Endothelial cell of umbilical vein (primary cell): ENCODE measurements at regions not wholly inside any gene's neighbourhood (a gene's known extent, or its start where the extent isn't known, plus 50 kb on each side); places are given as distances from the start of the nearest gene placed in this dataset.

ENCODE experiments used
- BruUV-seq: library from RNA; stranded (reverse); fragments of 400-500 nt; replicated peaks from 2 replicates; lab custom pipeline; 2021; lab: Mats Ljungman, UMichigan
- CTCF ChIA-PET: fragments of 300-600, 350-600 bp; sonication (Branson Sonifier 250); formaldehyde crosslinking; loops from one replicate; lab custom pipeline; 2021; ENCODE audit warnings: antibody characterized with exemption, inconsistent platforms; lab: Charles Lee
- POLR2A ChIA-PET: fragments of 300-600, 350-600 bp; sonication (Branson Sonifier 250); formaldehyde crosslinking; loops from one replicate; lab custom pipeline; 2021; ENCODE audit warnings: antibody characterized with exemption, inconsistent platforms; lab: Charles Lee
- DNase-seq: peaks from one replicate; pipeline ENCODE4 v3.0.0-alpha.2; 2011; ENCODE audit warnings: low read depth, low spot score
- FAIRE-seq: peaks from 2 replicates; lab custom pipeline; 2011; peaks lifted over from hg19 to GRCh38; lab: Jason Lieb, UNC
- H2AFZ ChIP-seq: 2 replicates; pipeline ENCODE4 v1.6.0; 2012; ENCODE audit warnings: low read depth, low read length, control low read depth, inconsistent platforms
- H3K27ac ChIP-seq: 2 replicates; pipeline ENCODE4 v1.5.1; 2011; ENCODE audit warnings: low read depth, mild to moderate bottlenecking, control low read depth, low read length, moderate library complexity; ENCODE audit not compliant: insufficient read depth
- H3K27me3 ChIP-seq, 2 experiments: 2 replicates each; pipeline versions ENCODE4 v1.6.0 to v1.6.1; 2011; ENCODE audit warnings: low read length in 2 of 2, mixed read lengths in 1 of 2; ENCODE audit not compliant: control insufficient read depth in 2 of 2, insufficient read depth in 2 of 2
- H3K36me3 ChIP-seq, 2 experiments: 2 replicates in 1 of 2; 3 replicates in 1 of 2; pipeline ENCODE4 v1.5.1; 2011; ENCODE audit warnings: low read length in 2 of 2, mild to moderate bottlenecking in 1 of 2, moderate library complexity in 1 of 2; ENCODE audit not compliant: control insufficient read depth in 2 of 2, insufficient read depth in 2 of 2; ENCODE audit errors: extremely low read depth in 1 of 2
- H3K4me1 ChIP-seq: 3 replicates; pipeline ENCODE4 v1.5.1; 2011; ENCODE audit warnings: mild to moderate bottlenecking, low read length; ENCODE audit not compliant: control insufficient read depth, insufficient read depth; ENCODE audit errors: extremely low read depth
- H3K4me2 ChIP-seq: 2 replicates; pipeline ENCODE4 v1.6.1; 2011; ENCODE audit warnings: low read length, control low read depth, mixed read lengths; ENCODE audit not compliant: insufficient read depth
- H3K4me3 ChIP-seq, 3 experiments: fragments of 200-600 bp in 1 of 3; sonication (generic), shearing (Covaris generic) in 1 of 3; replicated peaks in 1 of 3; 2 replicates each; pipeline ENCODE4 v1.5.1; 2011 to 2016; ENCODE audit warnings: control low read depth in 3 of 3, low read length in 3 of 3, mild to moderate bottlenecking in 2 of 3, inconsistent platforms in 1 of 3, low read depth in 1 of 3, moderate library complexity in 1 of 3; ENCODE audit not compliant: insufficient read depth in 1 of 3
- H3K79me2 ChIP-seq: 2 replicates; pipeline ENCODE4 v1.6.0; 2012; ENCODE audit warnings: low read length, inconsistent platforms; ENCODE audit not compliant: control insufficient read depth, insufficient read depth
- H3K9ac ChIP-seq: replicated peaks from 2 replicates; pipeline ENCODE3; 2011; ENCODE audit warnings: low read length, control low read depth; ENCODE audit not compliant: insufficient read depth; ENCODE audit errors: extremely low read depth
- H3K9me1 ChIP-seq: replicated peaks from 3 replicates; pipeline ENCODE4 v1.6.0; 2011; ENCODE audit warnings: mild to moderate bottlenecking, low read length; ENCODE audit not compliant: control insufficient read depth, insufficient read depth; ENCODE audit errors: extremely low read depth
- H3K9me3 ChIP-seq: replicated peaks from 2 replicates; pipeline ENCODE4 v1.5.1; 2012; ENCODE audit warnings: low read length, inconsistent platforms; ENCODE audit not compliant: control insufficient read depth, insufficient read depth
- H4K20me1 ChIP-seq: replicated peaks from 2 replicates; pipeline ENCODE3; 2011; ENCODE audit warnings: mild to moderate bottlenecking, low read length; ENCODE audit not compliant: control insufficient read depth, insufficient read depth; ENCODE audit errors: extremely low read depth
- EZH2 ChIP-seq: IDR thresholded peaks from 2 replicates; pipeline ENCODE4 v1.6.1; 2012; ENCODE audit warnings: borderline replicate concordance, low read depth, mild to moderate bottlenecking, moderate library complexity, low read length, inconsistent platforms; ENCODE audit not compliant: severe bottlenecking
- FOS ChIP-seq: IDR thresholded peaks from 2 replicates; pipeline ENCODE4 v1.6.1; 2011; ENCODE audit warnings: mild to moderate bottlenecking, low read length, moderate library complexity, borderline replicate concordance; ENCODE audit not compliant: insufficient read depth
- GATA2 ChIP-seq: IDR thresholded peaks from 2 replicates; pipeline ENCODE4 v1.7.0; 2011; ENCODE audit warnings: low read depth, mild to moderate bottlenecking, moderate library complexity, mixed read lengths, low read length; ENCODE audit not compliant: insufficient read length, insufficient read depth
- JUN ChIP-seq: IDR thresholded peaks from 2 replicates; pipeline ENCODE4 v1.6.1; 2011; ENCODE audit warnings: borderline replicate concordance, low read depth; ENCODE audit not compliant: insufficient read length, insufficient read depth
- MYC ChIP-seq: IDR thresholded peaks from one replicate; pipeline ENCODE4 v1.6.1; 2011; ENCODE audit warnings: mild to moderate bottlenecking, low read depth, low read length
- POLR2A ChIP-seq: IDR thresholded peaks from 2 replicates; pipeline ENCODE4 v1.6.1; 2012; ENCODE audit warnings: low read depth, mild to moderate bottlenecking, control low read depth, low read length
- POLR2AphosphoS5 ChIP-seq: IDR thresholded peaks from 2 replicates; pipeline ENCODE4 v1.6.1; 2012; ENCODE audit warnings: low read depth, mild to moderate bottlenecking, control low read depth, low read length, moderate library complexity; ENCODE audit not compliant: insufficient read depth
- dilution Hi-C: fragments of 300-500 bp; cut with MboI; formaldehyde crosslinking; loops from one replicate; pipeline ENCODE4 v1.15.0; 2019; ENCODE audit warnings: low sequenced_read_pairs; ENCODE audit not compliant: extremely low pct_ligation_motif_present
- intact Hi-C: fragments of 100-400 bp; cut with micrococcal nuclease; formaldehyde crosslinking; loops from one replicate; pipeline ENCODE4 v1.10.0; 2022
- TF ChIP-seq, protein P1 (sequence below), 2 donors: IDR thresholded peaks; 1 replicate in 1 of 2; 2 replicates in 1 of 2; pipeline ENCODE4 v1.5.1; 2011; ENCODE audit warnings: low read length in 2 of 2, mild to moderate bottlenecking in 2 of 2, moderate library complexity in 2 of 2, control low read depth in 1 of 2, inconsistent platforms in 1 of 2, low read depth in 1 of 2; ENCODE audit not compliant: insufficient read depth in 1 of 2; ENCODE audit errors: extremely low read depth in 1 of 2
- TF ChIP-seq, protein P2 (sequence below): IDR thresholded peaks from 2 replicates; pipeline ENCODE4 v1.6.1; 2011; ENCODE audit not compliant: insufficient read depth, insufficient read length

DNA sequence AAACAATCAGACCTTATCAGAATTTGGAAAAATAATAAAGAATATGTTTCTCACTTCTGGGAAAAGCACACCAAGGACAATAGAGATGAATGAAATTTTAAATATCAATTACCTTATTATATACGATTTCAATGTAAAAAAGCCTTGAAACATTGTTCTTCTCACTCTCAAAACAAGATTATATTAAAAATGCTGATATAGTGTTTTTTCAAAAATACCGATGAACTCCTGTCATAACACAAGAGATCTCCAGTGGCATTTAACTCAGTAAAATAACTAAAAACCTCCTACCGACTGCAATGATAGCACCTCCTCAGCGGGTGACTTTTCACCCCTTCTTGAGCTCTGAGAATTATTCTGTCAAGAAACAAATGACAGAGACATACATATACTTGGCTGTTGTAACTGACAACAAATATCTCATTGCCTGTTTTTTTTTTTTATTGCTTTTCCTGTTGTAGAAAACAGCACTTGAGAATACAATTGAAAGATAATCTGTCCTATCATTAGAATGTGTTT is 1237.3 kb downstream of the C4orf33 start:
- TF ChIP-seq POLR2AphosphoS5 = no peak
- no peak overlapping the region for H2AFZ ChIP-seq
- no peaks in the 10 kb centered on the region for H3K36me3 ChIP-seq
- no peaks in the 10 kb centered on the region for H3K9me1 ChIP-seq
- no peaks in the 10 kb centered on the region for H3K4me1 ChIP-seq
- FAIRE-seq = no peak
- DNase-seq = no peak
- BruUV-seq = no TSS peak
- no peaks in the 10 kb centered on the region for H4K20me1 ChIP-seq
- no peaks in the 10 kb centered on the region for H3K9me3 ChIP-seq
- no peak overlapping the region for H3K4me2 ChIP-seq
- CTCF ChIA-PET = no interaction called here
- no peak overlapping the region for H3K9ac ChIP-seq
- H3K79me2 ChIP-seq = no peaks in the 10 kb centered on the region
- no peaks in the 10 kb centered on the region for H3K27me3 ChIP-seq
- no peak overlapping the region for H3K4me3 ChIP-seq
- intact Hi-C loops (no loop called here), dilution Hi-C loops (no loop called here)
- POLR2A ChIA-PET = no interaction called here
- no peak overlapping the region for H3K27ac ChIP-seq

DNA sequence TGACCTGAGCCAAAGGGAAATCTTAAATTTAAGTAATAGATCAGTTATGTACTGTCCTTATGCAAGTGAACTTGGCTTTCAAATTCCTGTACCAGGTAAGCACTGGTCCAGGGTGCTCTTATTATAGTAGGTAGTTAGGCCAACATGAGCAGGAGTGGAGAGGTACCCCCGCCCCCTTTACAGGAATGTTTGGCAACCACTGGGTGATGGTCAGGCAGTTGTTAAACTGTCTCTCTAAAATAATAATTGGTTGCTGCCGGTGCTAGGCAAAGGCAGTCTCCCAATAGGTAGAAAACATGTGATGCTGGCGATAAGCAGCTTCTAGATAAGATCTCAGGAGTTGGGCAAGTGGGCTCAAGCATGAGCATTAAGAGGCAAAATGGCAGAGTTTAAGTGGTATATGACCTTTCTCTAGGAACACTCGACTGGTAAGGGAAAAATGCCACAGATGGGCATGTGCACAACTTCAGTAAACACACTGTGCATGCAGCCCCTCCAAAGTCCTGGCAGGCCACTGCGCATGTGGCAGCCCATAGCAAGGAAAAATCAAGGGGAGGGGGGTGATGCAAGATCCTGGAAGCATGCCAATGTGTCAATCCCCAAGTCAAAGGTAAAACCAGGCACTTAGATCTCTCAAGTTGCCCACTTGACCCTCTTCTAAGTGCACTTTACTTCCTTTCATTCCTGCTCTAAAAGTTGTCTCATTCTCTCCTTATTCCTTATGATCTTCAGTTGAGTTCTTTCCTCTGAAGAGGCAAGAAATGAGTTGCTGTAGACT is 1239.7 kb downstream of the C4orf33 start:
- Histone ChIP-seq H3K9me1 (peaks cover 2% of the 10 kb centered on the region), H3K27ac (no peak overlapping the region), H3K9ac (no peak overlapping the region), H2AFZ (no peak overlapping the region), H3K9me3 (no peaks in the 10 kb centered on the region), H3K4me3 (no peak overlapping the region), H3K36me3 (no peaks in the 10 kb centered on the region), H3K27me3 (no peaks in the 10 kb centered on the region), H3K4me1 (no peaks in the 10 kb centered on the region), H3K79me2 (no peaks in the 10 kb centered on the region), H4K20me1 (no peaks in the 10 kb centered on the region), H3K4me2 (no peak overlapping the region)
- FAIRE-seq = no peak
- no peak for TF ChIP-seq MYC
- TF ChIP-seq, protein P1, sequence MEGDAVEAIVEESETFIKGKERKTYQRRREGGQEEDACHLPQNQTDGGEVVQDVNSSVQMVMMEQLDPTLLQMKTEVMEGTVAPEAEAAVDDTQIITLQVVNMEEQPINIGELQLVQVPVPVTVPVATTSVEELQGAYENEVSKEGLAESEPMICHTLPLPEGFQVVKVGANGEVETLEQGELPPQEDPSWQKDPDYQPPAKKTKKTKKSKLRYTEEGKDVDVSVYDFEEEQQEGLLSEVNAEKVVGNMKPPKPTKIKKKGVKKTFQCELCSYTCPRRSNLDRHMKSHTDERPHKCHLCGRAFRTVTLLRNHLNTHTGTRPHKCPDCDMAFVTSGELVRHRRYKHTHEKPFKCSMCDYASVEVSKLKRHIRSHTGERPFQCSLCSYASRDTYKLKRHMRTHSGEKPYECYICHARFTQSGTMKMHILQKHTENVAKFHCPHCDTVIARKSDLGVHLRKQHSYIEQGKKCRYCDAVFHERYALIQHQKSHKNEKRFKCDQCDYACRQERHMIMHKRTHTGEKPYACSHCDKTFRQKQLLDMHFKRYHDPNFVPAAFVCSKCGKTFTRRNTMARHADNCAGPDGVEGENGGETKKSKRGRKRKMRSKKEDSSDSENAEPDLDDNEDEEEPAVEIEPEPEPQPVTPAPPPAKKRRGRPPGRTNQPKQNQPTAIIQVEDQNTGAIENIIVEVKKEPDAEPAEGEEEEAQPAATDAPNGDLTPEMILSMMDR (IDR thresholded peaks at IDR 0.05; ENCODE audit: extremely low read depth in 1 of 2, insufficient read depth in 1 of 2, low read depth in 1 of 2, low read length in 2 of 2) = no peak
- TF ChIP-seq GATA2 = no peak
- TF ChIP-seq POLR2AphosphoS5 = no peak
- TF ChIP-seq JUN = no peak
- TF ChIP-seq, protein P2, sequence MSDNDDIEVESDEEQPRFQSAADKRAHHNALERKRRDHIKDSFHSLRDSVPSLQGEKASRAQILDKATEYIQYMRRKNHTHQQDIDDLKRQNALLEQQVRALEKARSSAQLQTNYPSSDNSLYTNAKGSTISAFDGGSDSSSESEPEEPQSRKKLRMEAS = no peak
- TF ChIP-seq EZH2 = no peak
- TF ChIP-seq POLR2A = no peak
- no peak for TF ChIP-seq FOS
- dilution Hi-C loops (no loop called here), intact Hi-C loops (no loop called here)
- BruUV-seq = no TSS peak
- ChIA-PET POLR2A (no interaction called here), CTCF (interaction anchor here (0.9 to 1.3 kb wide), 2 partner anchors 14 to 973 kb away, joined by 3 read pairs; no protein-coding TSS in a partner anchor)
- DNase-seq = no peak
